ENCODE measurements at regions not wholly inside any gene's neighbourhood (a gene's known extent, or its start where the extent isn't known, plus 50 kb on each side); places are given as distances from the start of the nearest gene placed in this dataset.

GRCh38 chr16:63737633-63738032 is 1384.2 kb downstream of the CDH11 start:
- Histone ChIP-seq H4K20me1 (ENCODE audit: control insufficient read depth, insufficient read depth, insufficient read length) (no peaks in the 10 kb centered on the region), H4K8ac (replicated peaks; ENCODE audit: insufficient read length, low read depth, low read length) (no peak overlapping the region), H2BK5ac (ENCODE audit: insufficient read length, low read length) (no peak overlapping the region), H3K18ac (ENCODE audit: insufficient read length, low read depth, low read length) (no peak overlapping the region), H4K5ac (ENCODE audit: insufficient read length, low read depth, low read length) (no peak overlapping the region), H2BK120ac (ENCODE audit: low read depth, low read length, poor library complexity, severe bottlenecking) (no peak overlapping the region), H2BK20ac (ENCODE audit: low read depth, low read length, poor library complexity, severe bottlenecking) (no peak overlapping the region), H3K4me1 (ENCODE audit: insufficient read depth, low read length) (no peaks in the 10 kb centered on the region), H2AK5ac (ENCODE audit: insufficient read length, low read length) (no peak overlapping the region), H2BK15ac (ENCODE audit: low read depth, low read length) (no peak overlapping the region), H3K14ac (ENCODE audit: insufficient read depth, low read length) (no peak overlapping the region), H3K23ac (ENCODE audit: insufficient read length, low read depth, low read length) (no peak overlapping the region), H3K4me2 (ENCODE audit: insufficient read depth, insufficient read length, low read length) (no peak overlapping the region), H3K27ac (ENCODE audit: insufficient read length, low read depth, low read length) (no peak overlapping the region), H2BK12ac (ENCODE audit: insufficient read length, low read depth, low read length) (no peak overlapping the region), H3K4ac (ENCODE audit: low read depth, low read length) (no peak overlapping the region), H3K9ac (ENCODE audit: extremely low read depth, insufficient read length, low read length) (no peak overlapping the region), H4K91ac (ENCODE audit: insufficient read length, low read depth, low read length) (no peak overlapping the region), H3K27me3 (ENCODE audit: insufficient read depth, low read length) (no peaks in the 10 kb centered on the region), H2AFZ (ENCODE audit: low read length) (no peak overlapping the region), H3K79me1 (ENCODE audit: insufficient read depth, low read depth, low read length, poor library complexity, severe bottlenecking) (no peaks in the 10 kb centered on the region), H3K79me2 (ENCODE audit: insufficient read depth, low read length) (no peaks in the 10 kb centered on the region), H3K23me2 (ENCODE audit: insufficient read length, low read depth, low read length, poor library complexity, severe bottlenecking) (no peaks in the 10 kb centered on the region), H3K56ac (ENCODE audit: insufficient read length, low read depth, low read length) (no peak overlapping the region), H3K9me3 (ENCODE audit: control insufficient read depth, low read depth, low read length) (no peaks in the 10 kb centered on the region), H3T11ph (ENCODE audit: low read length) (no peak overlapping the region)
- Mint-ChIP-seq H3K4me1 (no peaks in the 10 kb centered on the region), H3K36me3 (ENCODE audit: insufficient read depth in 1 of 3, low read depth in 3 of 3) (no peaks in the 10 kb centered on the region), H3K27ac (no peak overlapping the region), H3K27me3 (ENCODE audit: low read depth) (no peaks in the 10 kb centered on the region), H3K9me3 (no peaks in the 10 kb centered on the region), H3K4me3 (no peak overlapping the region)
- no peak for DNase-seq
- TF ChIP-seq CTCF (conservative IDR thresholded peaks at IDR 0.05), result no peak

Data from H9 (cell line).